Common myeloid progenitor, CD34-positive (primary cell): ENCODE measurements at regions not wholly inside any gene's neighbourhood (a gene's known extent, or its start where the extent isn't known, plus 50 kb on each side); places are given as distances from the start of the nearest gene placed in this dataset.

Source experiments
- CTCF ChIA-PET: fragments of 350-600 bp; sonication (Branson Sonifier 250); formaldehyde crosslinking; loops from one replicate; lab custom pipeline; 2021; ENCODE audit warnings: antibody characterized with exemption; lab: Charles Lee
- POLR2A ChIA-PET: fragments of 350-600 bp; sonication (Branson Sonifier 250); formaldehyde crosslinking; loops from one replicate; lab custom pipeline; 2021; ENCODE audit warnings: antibody characterized with exemption; lab: Charles Lee
- DNase-seq, 3 donors: peaks; one replicate each; pipeline versions ENCODE4 v3.0.0 to v3.0.0-alpha.2; 2013
- H3K27ac ChIP-seq, 2 experiments: 1 replicate in 1 of 2; 2 replicates in 1 of 2; pipeline ENCODE4 v1.7.0; 2013; ENCODE audit warnings: inconsistent platforms in 2 of 2, low read length in 2 of 2, mild to moderate bottlenecking in 2 of 2, low read depth in 1 of 2, moderate library complexity in 1 of 2; ENCODE audit not compliant: severe bottlenecking in 2 of 2, insufficient read depth in 1 of 2, poor library complexity in 1 of 2
- H3K27me3 ChIP-seq, 5 experiments: replicated peaks in 2 of 5; 1 replicate in 3 of 5; 2 replicates in 2 of 5; pipeline versions ENCODE4 v1.6.1 to v1.7.0; 2013; ENCODE audit warnings: low read length in 4 of 5, mild to moderate bottlenecking in 2 of 5, moderate library complexity in 2 of 5, inconsistent platforms in 1 of 5; ENCODE audit not compliant: insufficient read depth in 5 of 5, control insufficient read depth in 4 of 5
- H3K36me3 ChIP-seq, 4 experiments: 1 replicate in 2 of 4; 2 replicates in 2 of 4; pipeline versions ENCODE4 v1.6.1 to v1.7.0; 2013; ENCODE audit warnings: low read length in 3 of 4, control low read depth in 1 of 4, mild to moderate bottlenecking in 1 of 4; ENCODE audit not compliant: control insufficient read depth in 4 of 4, insufficient read depth in 4 of 4
- H3K4me1 ChIP-seq, 4 experiments: 1 replicate in 3 of 4; 2 replicates in 1 of 4; pipeline versions ENCODE4 v1.6.1 to v1.7.1; 2013; ENCODE audit warnings: low read length in 3 of 4, mild to moderate bottlenecking in 3 of 4, control low read depth in 1 of 4, inconsistent platforms in 1 of 4, moderate library complexity in 1 of 4; ENCODE audit not compliant: control insufficient read depth in 4 of 4, insufficient read depth in 4 of 4; ENCODE audit errors: control extremely low read depth in 1 of 4
- H3K4me3 ChIP-seq, 7 experiments: 1 replicate in 4 of 7; 2 replicates in 3 of 7; pipeline versions ENCODE4 v1.5.1 to v1.7.0; 2013; ENCODE audit warnings: mild to moderate bottlenecking in 7 of 7, low read length in 6 of 7, moderate library complexity in 6 of 7, inconsistent platforms in 2 of 7, low read depth in 2 of 7, control low read depth in 1 of 7; ENCODE audit not compliant: insufficient read depth in 4 of 7, control insufficient read depth in 1 of 7; ENCODE audit errors: extremely low read depth in 1 of 7
- H3K9me3 ChIP-seq, 5 experiments: 1 replicate in 4 of 5; 2 replicates in 1 of 5; pipeline versions ENCODE4 v1.6.1 to v1.7.1; 2013; ENCODE audit warnings: low read length in 4 of 5, mild to moderate bottlenecking in 2 of 5, inconsistent platforms in 1 of 5, low read depth in 1 of 5, moderate library complexity in 1 of 5; ENCODE audit not compliant: control insufficient read depth in 4 of 5, insufficient read depth in 2 of 5; ENCODE audit errors: control extremely low read depth in 1 of 5
- WGBS: methylation state at CpG from one replicate; pipeline ENCODE4 v1.1.5; 2013; ENCODE audit not compliant: insufficient coverage; 5-methylcytosine and 5-hydroxymethylcytosine counted together

- no peaks in the 10 kb centered on the region for H3K9me3 ChIP-seq
- H3K36me3 ChIP-seq: no peaks in the 10 kb centered on the region
- no peak overlapping the region for H3K4me3 ChIP-seq
- ChIA-PET POLR2A (no interaction called here), CTCF (no interaction called here)
- H3K4me1 ChIP-seq: no peaks in the 10 kb centered on the region
- no peak for DNase-seq
- H3K27ac ChIP-seq: no peak overlapping the region
- no CpG with 5 or more reads among the region's 2 CpGs for WGBS
- H3K27me3 ChIP-seq: no peaks in the 10 kb centered on the region
Measured at GRCh38 chr5:118548761-118549720, 439.3 kb downstream of the DTWD2 start.

GRCh38 chr5:118545470-118545869 is 442.9 kb downstream of the DTWD2 start:
- ChIA-PET POLR2A (no interaction called here), CTCF (no interaction called here)
- H3K36me3 ChIP-seq: no peaks in the 10 kb centered on the region
- no peak overlapping the region for H3K4me3 ChIP-seq
- H3K4me1 ChIP-seq: no peaks in the 10 kb centered on the region
- no peak overlapping the region for H3K27ac ChIP-seq
- DNase-seq: no peak
- peaks cover 0 to 1% (median 0%) of the 10 kb centered on the region in 5 experiments for H3K9me3 ChIP-seq
- no peaks in the 10 kb centered on the region for H3K27me3 ChIP-seq
- no CpG with 5 or more reads among the region's 1 CpG for WGBS

GRCh38 chr5:118544887-118545449 is 443.4 kb downstream of the DTWD2 start:
- CTCF ChIA-PET: no interaction called here
- Histone ChIP-seq H3K27me3 (no peaks in the 10 kb centered on the region), H3K9me3 (peaks cover 0 to 1% (median 0%) of the 10 kb centered on the region in 5 experiments), H3K4me1 (no peaks in the 10 kb centered on the region), H3K27ac (no peak overlapping the region), H3K4me3 (no peak overlapping the region), H3K36me3 (no peaks in the 10 kb centered on the region)
- POLR2A ChIA-PET: no interaction called here
- peak in 2 of 3 donors; percentile 21 to 41 for DNase-seq
- WGBS: 28% methylated on average over 4 of the region's 4 CpGs

- Histone ChIP-seq H3K4me1 (no peaks in the 10 kb centered on the region), H3K27me3 (peaks cover 0 to 2% (median 0%) of the 10 kb centered on the region in 5 experiments), H3K4me3 (no peak overlapping the region), H3K27ac (no peak overlapping the region), H3K36me3 (no peaks in the 10 kb centered on the region), H3K9me3 (no peaks in the 10 kb centered on the region)
- no peak for DNase-seq
- 100% methylated on average over 2 of the region's 2 CpGs for WGBS
- ChIA-PET POLR2A (no interaction called here), CTCF (no interaction called here)
Measured at GRCh38 chr5:118533923-118534322, 454.4 kb downstream of the DTWD2 start.

GRCh38 chr5:118533156-118533555 is 455.2 kb downstream of the DTWD2 start:
- Histone ChIP-seq H3K27ac (no peak overlapping the region), H3K4me1 (no peaks in the 10 kb centered on the region), H3K4me3 (no peak overlapping the region), H3K27me3 (peaks cover 0 to 2% (median 0%) of the 10 kb centered on the region in 5 experiments), H3K36me3 (no peaks in the 10 kb centered on the region), H3K9me3 (no peaks in the 10 kb centered on the region)
- ChIA-PET POLR2A (no interaction called here), CTCF (interaction anchor here (0.8 kb wide), 1 partner anchor 104 kb away, joined by 3 read pairs; no protein-coding TSS in a partner anchor)
- WGBS: no CpG with 5 or more reads among the region's 3 CpGs
- peak in 1 of 3 donors; percentile 47 for DNase-seq

- Histone ChIP-seq H3K9me3 (no peaks in the 10 kb centered on the region), H3K27me3 (peaks cover 0 to 2% (median 0%) of the 10 kb centered on the region in 5 experiments), H3K4me3 (no peak overlapping the region), H3K27ac (no peak overlapping the region), H3K36me3 (no peaks in the 10 kb centered on the region), H3K4me1 (no peaks in the 10 kb centered on the region)
- WGBS: 100% methylated on average over 1 of the region's 1 CpG
- POLR2A ChIA-PET: no interaction called here
- CTCF ChIA-PET: no interaction called here
- no peak for DNase-seq
Measured at GRCh38 chr5:118531276-118531675, 457.1 kb downstream of the DTWD2 start.
